AG04449 (cell line): ENCODE measurements at regions not wholly inside any gene's neighbourhood (a gene's known extent, or its start where the extent isn't known, plus 50 kb on each side); places are given as distances from the start of the nearest gene placed in this dataset.

ENCODE experiments used
- CTCF ChIA-PET: fragments of 350-600 bp; formaldehyde crosslinking; extraction: SDS; loops from one replicate; lab custom pipeline; 2021; ENCODE audit warnings: antibody characterized with exemption; lab: Yijun Ruan, JAX
- POLR2A ChIA-PET: fragments of 400-600, 350-600 bp; formaldehyde crosslinking; extraction: SDS; loops from one replicate; lab custom pipeline; 2020; ENCODE audit warnings: antibody characterized with exemption, inconsistent platforms; lab: Yijun Ruan, JAX
- DNase-seq: peaks from one replicate; pipeline ENCODE4 v3.0.0-alpha.2; 2010; ENCODE audit warnings: low read depth, low spot score
- H3K4me3 ChIP-seq: 2 replicates; pipeline ENCODE4 v1.5.1; 2011; ENCODE audit warnings: low read depth, mild to moderate bottlenecking, control low read depth, low read length
- TF ChIP-seq, protein P1 (sequence below): IDR thresholded peaks from one replicate; pipeline ENCODE4 v1.5.1; 2011; ENCODE audit warnings: mild to moderate bottlenecking, moderate library complexity, low read length, control low read depth, inconsistent platforms; ENCODE audit not compliant: insufficient read depth; ENCODE audit errors: missing control alignments

DNA sequence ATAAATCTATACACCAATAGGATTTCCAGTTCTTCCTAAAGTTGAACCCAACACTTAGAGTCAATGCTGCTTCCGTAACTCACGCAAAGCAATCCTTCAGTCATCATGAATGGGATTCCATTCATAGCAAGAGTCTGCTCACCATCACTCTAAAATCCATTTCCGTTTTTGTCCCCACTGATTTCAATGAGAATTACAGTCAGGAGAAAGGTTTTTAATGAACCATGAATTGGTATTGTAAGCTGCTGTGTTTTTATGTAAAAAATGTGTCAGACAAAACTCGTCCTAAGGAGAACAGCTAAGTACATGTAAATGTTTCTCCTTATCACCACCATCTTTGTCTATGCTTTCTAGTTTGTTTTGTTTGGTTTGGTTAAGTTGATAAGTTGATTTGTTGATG lies 391.5 kb downstream of the IRS1 start:
- TF ChIP-seq, protein P1, sequence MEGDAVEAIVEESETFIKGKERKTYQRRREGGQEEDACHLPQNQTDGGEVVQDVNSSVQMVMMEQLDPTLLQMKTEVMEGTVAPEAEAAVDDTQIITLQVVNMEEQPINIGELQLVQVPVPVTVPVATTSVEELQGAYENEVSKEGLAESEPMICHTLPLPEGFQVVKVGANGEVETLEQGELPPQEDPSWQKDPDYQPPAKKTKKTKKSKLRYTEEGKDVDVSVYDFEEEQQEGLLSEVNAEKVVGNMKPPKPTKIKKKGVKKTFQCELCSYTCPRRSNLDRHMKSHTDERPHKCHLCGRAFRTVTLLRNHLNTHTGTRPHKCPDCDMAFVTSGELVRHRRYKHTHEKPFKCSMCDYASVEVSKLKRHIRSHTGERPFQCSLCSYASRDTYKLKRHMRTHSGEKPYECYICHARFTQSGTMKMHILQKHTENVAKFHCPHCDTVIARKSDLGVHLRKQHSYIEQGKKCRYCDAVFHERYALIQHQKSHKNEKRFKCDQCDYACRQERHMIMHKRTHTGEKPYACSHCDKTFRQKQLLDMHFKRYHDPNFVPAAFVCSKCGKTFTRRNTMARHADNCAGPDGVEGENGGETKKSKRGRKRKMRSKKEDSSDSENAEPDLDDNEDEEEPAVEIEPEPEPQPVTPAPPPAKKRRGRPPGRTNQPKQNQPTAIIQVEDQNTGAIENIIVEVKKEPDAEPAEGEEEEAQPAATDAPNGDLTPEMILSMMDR: no peak
- no peak overlapping the region for H3K4me3 ChIP-seq
- ChIA-PET POLR2A (no interaction called here), CTCF (no interaction called here)
- no peak for DNase-seq

- TF ChIP-seq, protein P1: no peak
- ChIA-PET POLR2A (no interaction called here), CTCF (no interaction called here)
- no peak overlapping the region for H3K4me3 ChIP-seq
- no peak for DNase-seq
These were observed 392.5 kb downstream of the IRS1 start for GRCh38 chr2:226407135-226407534.

GRCh38 chr2:226405465-226405864 lies 394.2 kb downstream of the IRS1 start:
- TF ChIP-seq, protein P1: no peak
- H3K4me3 ChIP-seq: no peak overlapping the region
- CTCF ChIA-PET: no interaction called here
- no peak for DNase-seq
- POLR2A ChIA-PET: no interaction called here

DNA sequence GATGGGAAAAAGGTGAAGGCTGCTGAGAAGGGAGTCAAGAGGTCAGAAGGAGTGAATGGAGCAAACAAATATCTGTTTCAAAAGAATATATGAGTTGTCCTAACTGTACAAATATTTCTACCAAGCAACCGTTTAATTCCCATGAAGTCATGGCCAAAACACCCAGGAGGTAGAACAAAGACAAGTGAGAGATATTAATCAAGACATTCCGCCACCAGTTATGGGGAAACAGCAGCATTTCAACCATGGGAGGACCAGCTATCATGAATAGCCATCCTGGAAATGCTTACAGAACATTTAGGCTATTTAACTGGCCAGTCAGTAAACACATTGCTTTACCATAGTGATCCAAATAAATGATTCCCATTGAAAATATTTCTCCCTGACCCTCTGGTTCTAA lies 396.3 kb downstream of the IRS1 start:
- POLR2A ChIA-PET: no interaction called here

GRCh38 chr2:226399006-226399405 lies 400.6 kb downstream of the IRS1 start:
- POLR2A ChIA-PET: interaction anchor here (0.7 kb wide), 1 partner anchor 358 kb away, joined by 3 read pairs; no protein-coding TSS in a partner anchor
- CTCF ChIA-PET: no interaction called here
- TF ChIP-seq, protein P1: no peak

More for the DNA sequence above, 396.3 kb downstream of the IRS1 start:
- no peak overlapping the region for H3K4me3 ChIP-seq
- no peak for DNase-seq
- TF ChIP-seq, protein P1: no peak
- CTCF ChIA-PET: interaction anchor here (1.3 kb wide), 1 partner anchor 16 kb away, joined by 3 read pairs; no protein-coding TSS in a partner anchor

DNA sequence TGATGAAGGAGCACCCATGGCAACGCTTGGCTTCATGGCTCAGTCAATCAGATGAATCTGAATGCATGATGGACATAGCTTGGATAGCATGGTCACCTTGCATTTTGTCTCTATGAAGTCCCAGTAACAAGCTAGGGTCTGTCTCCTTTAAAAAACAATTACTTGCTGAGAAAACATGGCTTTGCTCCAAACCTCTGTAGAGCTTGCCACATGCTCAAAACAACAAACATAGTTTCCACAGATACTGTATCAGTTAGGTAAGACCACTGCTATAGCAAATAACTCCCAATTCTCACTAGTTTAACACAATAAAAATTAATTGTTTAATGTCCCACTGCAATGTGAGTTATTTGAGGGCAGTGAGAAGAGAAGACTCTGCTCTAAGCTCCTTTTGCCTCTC lies 401.0 kb downstream of the IRS1 start:
- POLR2A ChIA-PET: interaction anchor here (0.7 kb wide), 1 partner anchor 359 kb away, joined by 3 read pairs; no protein-coding TSS in a partner anchor
- CTCF ChIA-PET: interaction anchor here (1.7 kb wide), 1 partner anchor 26 kb away, joined by 4 read pairs; no protein-coding TSS in a partner anchor
- TF ChIP-seq, protein P1: no peak
- DNase-seq: no peak
- no peak overlapping the region for H3K4me3 ChIP-seq

More at GRCh38 chr2:226399006-226399405, 400.6 kb downstream of the IRS1 start:
- no peak overlapping the region for H3K4me3 ChIP-seq
- no peak for DNase-seq
